Fibroblast of peridontal ligament (primary cell): ENCODE measurements at regions not wholly inside any gene's neighbourhood (a gene's known extent, or its start where the extent isn't known, plus 50 kb on each side); places are given as distances from the start of the nearest gene placed in this dataset.

ENCODE experiments used
- DNase-seq: peaks from one replicate; pipeline ENCODE4 v3.0.0-alpha.2; 2010; ENCODE audit errors: extremely low read depth

DNA sequence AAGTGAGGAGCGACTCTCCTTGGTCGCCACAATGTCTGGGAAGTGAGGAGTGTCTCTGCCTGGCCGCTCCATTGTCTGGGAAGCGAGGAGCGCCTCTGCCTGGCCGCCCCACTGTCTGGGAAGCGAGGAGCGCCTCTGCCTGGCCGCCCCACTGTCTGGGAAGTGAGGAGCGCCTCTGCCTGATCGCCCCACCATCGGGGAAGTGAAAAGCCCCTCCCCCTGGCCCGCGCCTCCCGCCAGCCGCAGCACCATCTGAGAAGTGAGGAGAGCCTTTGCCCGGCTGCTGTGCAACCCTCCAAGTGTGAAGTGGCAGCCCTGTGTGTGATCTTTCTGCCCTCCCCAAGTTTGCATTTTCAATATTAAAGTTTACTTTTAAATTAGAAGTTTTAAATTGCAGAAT, 95.0 kb upstream of the PPP2R5A start:
- DNase-seq = no peak

DNA sequence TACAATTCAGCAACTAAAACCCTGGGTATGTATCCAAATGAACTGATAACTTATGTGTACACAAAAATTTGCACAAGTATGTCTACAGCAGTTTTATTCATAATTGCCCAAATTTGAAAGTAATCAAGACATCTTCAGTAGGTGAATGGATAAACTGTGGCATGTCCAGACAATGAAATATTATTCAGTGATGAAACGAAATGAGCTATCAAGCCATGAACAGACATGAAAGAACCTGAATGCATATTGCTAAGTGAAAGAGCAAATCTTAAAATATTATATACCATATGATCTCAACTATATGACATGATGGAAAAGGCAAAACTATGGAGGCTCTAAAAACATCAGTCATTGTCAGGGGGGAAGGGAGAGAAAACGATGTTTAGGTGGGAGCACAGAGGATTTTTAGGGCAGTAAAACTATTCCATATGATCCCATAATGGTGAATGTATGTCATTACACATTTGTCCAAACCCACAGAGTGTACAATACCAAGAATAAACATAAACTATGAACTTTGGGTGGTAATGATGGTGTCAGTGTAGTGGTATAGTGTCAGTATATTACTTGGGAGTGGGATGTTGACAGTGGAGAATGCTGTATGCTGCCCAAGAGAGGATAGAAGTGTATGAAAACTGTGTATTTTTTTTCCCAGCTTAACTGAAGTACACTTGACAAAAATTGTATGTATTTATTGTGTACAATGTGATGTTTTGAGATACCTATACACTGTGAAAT, 92.8 kb upstream of the PPP2R5A start:
- no peak for DNase-seq

DNA sequence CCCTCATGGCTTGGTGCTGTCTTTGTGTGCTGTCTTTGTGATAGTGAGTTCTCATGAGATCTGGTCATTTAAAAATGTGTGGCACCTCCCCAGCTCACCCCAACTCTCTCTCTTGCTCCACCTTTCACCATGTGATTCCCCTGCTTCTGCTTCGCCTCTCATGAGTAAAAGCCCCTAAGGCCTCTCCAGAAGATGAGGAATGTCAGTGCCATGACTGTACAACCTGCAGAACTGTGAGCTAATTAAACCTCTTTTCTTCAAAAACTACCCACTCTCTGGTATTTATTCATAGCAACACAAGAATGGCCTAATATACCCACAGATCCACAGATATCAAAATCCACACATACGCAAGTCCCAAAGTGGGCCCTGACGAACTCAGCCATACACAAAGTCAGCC, 88.9 kb upstream of the PPP2R5A start:
- no peak for DNase-seq

DNA sequence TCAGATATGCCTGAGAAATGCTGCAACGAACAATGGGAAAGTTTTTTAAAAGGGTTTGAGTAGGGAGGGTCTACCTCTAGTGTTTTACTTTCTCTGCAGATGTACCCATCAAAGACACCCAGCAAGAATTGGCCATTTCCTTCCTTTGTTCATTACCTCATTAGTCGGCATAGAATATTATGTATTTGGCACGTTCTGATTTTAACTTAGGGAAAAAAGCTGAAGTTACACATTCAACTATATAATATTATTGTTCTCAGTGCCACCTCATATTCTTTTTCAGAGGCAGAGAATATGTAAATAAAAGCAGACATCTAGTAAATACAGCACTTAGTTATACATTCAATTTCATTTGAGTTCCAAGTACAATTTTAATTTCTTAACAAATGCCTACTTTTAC, 83.7 kb upstream of the PPP2R5A start:
- DNase-seq = no peak

DNA sequence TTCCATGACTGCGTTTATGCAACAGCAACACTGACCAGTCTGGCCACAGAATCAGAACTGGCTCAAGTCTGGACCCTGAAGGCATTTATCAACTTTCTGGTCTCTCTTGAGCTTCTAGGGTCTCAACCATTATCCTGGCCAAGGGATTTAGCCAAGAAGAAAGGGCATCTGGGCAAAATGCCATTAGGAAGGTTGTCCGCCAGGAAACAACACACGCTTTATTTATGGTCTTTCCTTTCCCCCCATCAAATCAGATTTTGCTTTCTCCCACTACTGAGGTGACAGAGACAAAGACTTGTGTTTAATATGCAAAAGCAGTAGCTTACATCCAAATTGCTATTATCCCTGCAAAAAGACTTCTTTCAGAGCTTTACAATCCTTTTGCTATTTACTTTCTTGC, 81.6 kb upstream of the PPP2R5A start:
- no peak for DNase-seq

DNA sequence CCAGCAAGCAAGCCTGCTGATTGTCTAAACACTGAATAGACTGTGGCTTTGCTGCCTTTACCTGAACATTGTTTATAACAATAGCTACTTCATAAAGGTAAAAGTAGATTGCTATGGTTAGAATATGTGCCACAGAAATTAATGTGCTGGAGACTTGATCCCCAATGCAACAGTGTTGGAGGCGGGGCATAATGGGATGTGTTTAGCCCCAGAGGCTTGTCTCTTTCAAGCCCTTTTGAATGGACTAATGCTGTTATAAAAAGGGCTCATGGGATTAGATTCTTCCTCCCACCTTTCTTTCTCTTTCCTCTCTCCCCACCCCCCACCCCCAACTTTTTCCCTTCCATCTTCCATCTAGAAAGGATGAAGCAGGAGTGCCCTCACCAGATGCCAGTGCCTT, 80.2 kb upstream of the PPP2R5A start:
- no peak for DNase-seq

DNA sequence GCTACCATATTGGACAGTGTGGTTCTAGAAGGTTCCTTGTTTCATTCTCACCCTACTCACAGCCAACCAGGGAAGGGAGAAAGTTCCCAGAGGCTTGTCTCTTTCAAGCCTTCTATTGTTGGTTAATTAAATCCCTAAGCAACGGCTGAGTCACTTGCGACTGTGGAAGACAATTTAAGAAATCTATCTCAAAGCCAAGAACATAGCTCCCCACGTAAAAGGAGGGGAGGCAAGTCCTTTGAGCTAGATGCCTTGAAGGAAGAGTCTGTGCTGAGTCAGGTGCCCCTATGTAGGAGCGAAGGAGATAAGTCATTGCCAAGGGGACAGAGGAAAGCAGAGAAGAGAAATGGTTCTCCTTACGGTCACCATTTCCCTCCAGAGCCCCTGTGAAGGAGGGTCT, 79.4 kb upstream of the PPP2R5A start:
- peak; percentile 20 for DNase-seq

DNA sequence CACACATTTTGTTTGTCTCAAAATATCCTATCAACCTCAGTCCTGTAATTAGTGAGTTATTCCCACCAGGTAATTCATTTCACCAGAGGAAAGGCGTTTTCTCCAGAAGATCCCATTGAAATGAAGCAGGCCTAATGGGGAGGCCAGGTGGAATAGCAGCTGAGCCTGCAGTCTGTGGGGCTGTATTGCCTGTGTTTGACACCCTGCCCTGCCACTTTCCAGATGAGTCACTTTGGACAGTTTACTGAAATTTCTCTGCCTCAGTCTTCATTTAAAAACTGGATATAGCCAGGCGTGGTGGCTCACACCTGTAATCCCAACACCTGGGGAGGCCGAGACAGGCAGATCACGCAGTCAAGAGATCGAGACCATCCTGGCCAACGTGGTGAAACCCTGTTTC, 78.1 kb upstream of the PPP2R5A start:
- DNase-seq = no peak

DNA sequence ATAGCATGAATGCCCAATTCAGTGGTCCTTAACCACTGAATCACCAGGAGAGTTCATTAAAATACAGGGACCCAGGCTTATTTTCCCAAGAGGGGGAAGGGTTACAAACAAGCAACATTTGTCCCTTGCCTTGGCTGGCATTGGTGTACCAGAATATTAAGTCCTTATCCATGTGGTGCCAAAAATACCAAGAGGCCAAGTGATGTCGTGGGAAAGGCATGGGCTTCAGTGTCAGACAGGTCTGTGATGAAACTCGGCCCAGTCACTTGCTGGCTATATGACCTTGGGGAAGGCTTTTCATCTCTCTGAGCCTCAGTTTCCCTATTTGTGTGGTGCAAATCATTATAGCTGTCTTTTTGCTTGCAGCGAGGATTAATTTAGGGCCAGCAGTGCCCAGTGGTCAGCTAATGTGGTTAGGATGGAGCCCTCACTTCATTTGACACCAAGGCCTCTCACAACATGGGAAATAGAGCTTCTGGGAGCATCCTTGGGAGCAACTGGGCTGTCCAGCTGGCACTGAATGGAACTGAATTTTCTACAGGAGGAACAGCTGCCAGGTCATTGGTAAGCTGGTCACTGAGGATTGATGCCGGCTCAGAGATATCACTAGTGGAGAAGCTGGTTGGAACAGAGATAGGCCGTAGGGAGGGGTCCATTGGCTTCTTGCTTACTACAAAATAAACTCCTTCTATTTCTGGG, 77.2 kb upstream of the PPP2R5A start:
- DNase-seq = no peak

DNA sequence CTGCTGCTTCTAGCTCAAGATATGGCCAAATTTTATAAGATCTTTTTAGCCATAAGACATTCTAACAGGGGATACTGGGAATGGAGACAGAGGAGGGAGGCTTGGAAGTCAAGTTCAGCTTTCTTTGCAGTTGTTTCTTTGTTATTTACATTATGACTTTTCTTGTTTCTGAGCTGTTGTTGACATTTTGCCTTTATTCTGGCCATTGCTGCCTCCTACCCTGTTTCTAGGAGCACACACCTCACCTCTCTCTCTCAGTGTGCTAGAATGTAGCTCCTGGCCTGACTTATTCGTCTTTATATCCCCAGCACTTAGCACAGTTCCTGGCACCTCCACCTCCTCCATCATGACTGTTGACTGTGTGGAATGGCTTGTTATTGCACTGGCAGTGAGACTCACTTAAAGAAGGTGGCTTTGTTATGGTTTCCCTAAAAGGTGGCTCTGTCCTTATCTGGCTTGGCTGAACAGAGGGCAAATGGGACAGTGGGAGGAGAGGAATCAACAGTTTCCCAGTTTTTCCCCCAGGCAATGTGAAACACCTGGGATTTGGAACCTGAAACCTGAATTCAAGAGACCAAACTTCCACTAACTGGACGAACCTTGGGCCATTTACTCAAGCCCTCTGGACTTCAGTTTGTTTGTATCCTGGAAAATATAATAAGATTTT, 76.1 kb upstream of the PPP2R5A start:
- no peak for DNase-seq

DNA sequence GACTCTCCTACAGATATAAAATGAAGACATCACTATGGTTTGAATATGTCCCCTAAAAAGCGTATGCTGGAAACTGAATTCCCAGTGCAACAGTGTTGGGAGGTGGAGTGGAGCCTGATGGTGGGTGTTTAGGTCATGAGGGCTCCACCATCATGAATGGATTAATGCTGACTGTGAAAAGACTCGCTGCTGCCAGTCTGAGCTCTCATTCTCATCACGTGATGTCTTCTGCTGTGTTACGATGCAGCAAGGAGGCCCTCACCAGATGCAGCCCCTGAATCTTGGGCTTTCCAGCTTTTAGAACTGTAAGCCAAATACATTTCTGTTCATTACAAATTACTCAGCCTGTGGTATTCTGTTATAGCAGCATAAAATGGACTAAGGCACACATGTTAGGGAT, 73.8 kb upstream of the PPP2R5A start:
- DNase-seq = no peak

DNA sequence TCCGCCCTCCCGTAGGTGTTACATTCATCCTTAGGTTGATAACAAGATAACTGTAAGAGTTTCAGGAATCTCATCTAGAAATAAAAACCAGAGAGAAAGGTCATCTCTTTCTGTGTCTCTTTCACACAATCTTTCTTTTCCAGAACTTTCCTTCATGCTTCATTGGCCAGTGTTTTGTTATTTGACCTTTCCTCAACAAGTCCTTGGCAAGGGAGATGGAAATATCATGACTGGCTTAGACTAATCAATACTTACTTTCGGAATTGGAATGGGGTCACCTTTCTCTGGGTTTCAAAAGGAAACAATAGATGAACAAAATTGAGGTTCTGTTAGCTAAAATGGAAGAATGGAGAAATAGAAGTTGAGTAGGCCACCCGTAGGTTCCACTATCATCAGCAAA, 72.9 kb upstream of the PPP2R5A start:
- no peak for DNase-seq

DNA sequence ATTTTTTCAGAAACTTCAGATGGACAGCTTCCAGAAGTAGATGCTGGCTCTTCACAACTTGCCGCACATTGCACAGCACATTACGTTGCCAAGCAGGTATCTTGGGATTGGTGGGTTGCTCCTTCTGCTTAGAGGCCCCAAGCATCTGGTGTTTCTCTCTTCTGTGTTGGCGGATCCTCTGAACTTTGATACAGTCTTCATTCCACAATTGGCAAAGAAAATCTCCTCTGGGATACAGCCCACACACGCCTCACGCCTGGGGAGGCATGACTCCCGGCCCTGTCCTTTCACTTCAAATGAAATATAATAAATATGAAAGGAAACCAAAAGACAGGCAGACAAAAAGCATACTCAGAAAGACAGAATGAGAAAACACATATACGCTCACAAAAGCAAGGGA, 72.3 kb upstream of the PPP2R5A start:
- peak; percentile 21 for DNase-seq

DNA sequence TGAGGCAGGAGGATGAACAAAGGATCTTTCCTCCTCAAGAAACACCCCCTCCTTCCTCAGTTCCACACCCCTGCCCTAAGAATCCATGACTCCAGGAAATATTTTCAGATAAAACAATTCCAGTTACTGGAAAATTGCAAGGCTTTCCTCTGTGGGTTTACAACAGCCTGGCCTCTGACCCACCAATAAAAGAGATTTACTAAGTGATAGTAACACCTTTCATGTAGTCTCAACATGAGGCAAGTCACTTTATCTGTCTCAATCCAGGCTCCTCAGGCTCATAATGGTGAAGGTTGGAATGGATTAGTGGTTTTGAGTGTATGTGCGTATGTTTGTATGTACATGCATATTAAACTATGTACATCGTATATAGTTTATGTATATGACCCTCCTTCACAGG, 71.4 kb upstream of the PPP2R5A start:
- DNase-seq = no peak

DNA sequence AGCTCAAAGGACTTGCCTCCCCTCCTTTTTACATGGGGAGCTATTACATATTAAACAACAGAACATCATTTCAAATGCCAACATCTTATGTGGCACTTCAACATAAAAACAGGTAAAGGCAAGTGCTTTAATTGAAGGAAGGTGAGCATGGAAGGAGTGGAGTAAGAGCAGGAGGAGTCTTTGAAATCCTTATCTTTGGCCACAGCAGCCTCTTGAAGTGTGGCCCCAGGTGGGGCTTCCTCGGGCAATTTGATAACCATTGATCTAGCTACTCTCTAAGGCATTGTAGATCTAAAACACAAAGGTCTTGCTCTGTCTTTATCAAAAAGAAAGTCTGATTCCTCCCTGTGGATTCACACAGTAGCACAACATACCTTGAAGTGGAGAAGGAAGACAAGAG, 70.9 kb upstream of the PPP2R5A start:
- DNase-seq = no peak

DNA sequence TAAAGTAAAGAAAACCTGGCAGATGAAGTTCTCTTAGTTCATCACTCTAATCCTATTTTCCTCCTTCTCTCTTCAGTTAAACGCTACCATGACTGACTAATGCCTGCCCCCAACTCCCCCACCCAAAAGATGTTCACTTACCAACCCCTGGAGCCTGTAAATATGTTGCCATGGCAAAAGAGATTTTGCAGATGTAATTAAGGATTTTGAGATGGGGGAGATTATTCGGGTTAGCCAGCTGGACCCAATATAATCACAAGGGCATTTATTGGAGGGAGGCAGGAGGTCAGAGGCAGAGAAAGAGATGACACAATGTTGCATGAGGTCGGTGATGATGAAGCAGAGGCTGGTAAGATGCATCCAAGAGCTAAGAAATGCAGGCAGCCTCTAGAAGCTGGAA, 69.3 kb upstream of the PPP2R5A start:
- no peak for DNase-seq

DNA sequence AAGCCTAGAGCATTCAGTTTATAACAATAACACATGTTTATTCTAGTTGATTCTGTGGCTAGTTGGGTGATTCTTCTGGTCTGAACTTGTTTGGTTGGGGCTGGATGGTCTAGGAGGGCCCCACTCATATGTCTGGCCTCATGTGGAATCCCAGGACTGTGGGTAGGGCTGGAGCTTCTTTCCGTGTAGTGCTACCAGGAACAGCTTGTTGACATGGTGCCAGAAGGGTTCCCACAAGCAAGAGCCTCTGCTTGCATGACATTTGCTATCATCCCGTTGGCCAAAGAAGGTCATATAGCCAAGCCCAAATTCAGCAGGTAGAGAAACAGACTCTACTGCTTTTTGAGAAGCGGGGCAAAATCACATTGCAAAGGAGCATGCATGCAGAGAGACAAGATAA, 67.6 kb upstream of the PPP2R5A start:
- no peak for DNase-seq

DNA sequence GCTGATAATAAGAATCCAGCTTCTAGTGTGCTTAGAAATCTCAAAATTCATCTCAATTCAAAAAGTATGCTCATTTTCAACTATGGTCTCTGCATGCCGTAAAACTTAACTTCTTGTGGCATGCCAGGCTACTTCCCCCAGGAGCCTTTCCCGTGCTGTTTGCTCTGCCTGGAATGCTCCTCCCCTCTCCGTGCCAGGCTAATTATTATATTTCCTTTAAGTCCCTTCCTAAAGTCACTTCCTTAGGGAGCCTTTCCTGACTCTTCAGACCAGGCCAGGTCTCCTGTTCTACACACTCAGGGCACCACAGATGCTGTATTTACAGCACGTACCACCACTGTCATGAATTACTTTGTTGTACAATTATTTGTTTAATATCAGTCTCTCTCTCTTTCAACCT, 67.1 kb upstream of the PPP2R5A start:
- no peak for DNase-seq

DNA sequence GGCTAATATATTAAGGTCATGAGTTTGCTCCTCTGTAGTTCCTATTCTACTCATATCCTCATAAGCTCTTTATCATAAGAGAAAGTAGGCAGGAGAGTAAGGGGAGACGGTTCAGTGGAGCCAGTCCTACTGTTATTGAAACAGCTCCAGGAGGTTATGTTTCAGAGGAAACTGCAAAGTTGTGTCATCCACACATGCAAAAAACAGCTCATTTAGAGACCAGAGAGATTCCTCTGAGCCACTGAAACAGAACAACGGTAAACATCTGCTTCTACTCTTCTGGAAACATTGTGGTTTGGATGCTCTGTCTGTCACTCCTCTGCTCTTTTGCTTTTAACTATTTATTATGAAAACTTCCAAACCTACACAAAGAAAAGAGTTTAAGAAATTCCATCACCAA, 66.3 kb upstream of the PPP2R5A start:
- DNase-seq = peak; percentile 96

DNA sequence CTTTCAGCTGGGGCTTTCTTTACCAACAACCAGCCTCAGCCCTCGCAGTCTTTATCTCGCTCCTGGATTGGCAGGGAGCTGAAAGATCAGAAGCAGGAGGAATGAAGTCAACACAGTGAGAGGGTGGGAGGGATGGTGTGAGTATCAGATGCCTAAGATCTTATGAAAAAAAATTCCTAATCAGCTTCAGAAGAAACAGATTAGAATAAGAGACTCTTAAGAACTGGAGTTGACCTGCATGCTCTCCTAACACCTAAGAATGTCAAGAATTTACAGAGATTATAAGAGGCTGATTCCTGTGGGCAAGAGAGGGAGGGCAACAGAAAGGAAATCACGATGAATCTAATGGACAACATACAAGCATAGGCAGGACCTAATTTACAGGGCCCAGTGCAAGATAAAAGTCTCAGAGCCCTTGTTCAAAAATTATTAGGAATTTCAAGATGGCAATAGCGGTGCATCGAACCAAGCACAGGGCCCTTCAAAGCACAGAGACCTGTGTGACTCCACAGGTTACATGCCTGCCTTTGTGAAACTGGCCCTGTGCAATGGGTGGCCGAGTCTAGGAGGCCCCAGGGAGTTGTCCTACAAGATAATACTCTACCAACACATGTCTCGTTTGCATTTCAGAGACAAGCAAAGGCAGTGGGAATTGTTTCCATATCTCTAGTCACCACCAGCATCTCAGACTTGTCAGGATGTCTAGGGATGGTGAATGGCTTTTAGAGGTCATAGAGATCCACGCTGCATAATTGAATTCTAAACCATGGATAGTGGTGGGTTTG, 65.3 kb upstream of the PPP2R5A start:
- peak; percentile 58 for DNase-seq

DNA sequence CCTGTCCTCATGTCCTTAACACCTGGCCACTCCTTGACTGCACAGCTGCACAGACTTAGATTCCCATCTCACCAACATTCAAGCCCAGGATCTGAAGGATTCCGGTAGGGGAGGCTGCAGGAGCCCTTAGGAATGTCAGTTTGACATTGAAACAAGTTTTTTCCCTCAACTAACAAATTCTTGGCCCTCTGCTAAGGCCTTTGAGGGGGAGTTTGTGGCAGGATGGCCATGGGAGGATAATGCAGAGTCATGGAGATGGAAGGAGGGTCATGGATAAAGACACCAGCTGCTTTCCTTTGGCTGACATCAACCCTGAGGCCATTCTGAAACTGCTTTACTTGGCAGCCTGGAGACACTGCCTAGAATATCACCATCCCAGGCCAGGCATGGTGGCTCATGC, 63.4 kb upstream of the PPP2R5A start:
- DNase-seq = peak; percentile 57

DNA sequence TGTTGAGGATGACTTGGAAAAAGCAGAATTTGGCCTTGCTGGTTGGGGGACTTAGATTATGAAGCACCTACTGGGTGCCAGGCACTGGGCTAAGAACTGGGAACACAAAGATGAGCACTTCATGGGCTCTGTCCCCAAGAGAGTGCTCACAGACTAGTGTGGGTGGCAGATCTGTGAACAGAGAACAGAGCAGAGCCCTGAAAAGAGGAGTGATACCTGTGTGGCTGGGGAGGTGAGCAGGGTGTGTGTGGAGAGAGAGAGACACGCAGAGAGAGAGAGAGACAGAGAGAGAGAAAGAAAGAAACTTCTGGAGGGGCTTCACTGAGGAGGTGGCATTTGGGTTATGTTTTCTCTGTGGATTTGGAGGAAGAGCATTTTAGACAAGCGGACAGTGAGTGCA, 61.1 kb upstream of the PPP2R5A start:
- DNase-seq = no peak
